ENCODE measurements at regions not wholly inside any gene's neighbourhood (a gene's known extent, or its start where the extent isn't known, plus 50 kb on each side); places are given as distances from the start of the nearest gene placed in this dataset.

GRCh38 chr7:33757563-33758165 is 147.7 kb upstream of the BMPER start:
- DNase-seq = peak; percentile 61

DNA sequence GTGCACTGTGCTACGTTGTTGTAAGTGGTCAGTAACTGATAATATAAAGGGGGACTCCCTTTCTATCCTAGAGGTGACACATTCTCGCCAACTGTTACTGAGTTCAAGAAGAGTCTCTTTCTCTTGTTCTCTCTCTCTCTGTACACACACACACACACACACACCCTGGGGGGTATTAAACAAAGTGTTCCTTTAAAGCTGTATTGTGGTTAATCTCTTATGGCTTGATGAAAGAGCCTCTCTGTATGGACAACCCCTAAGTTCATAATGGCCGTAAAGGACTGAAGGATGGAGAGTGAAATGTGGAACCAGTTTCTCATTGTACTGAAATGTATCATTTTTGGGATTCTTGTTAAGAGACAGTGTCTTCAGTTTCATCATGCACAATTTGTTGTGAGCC is 145.2 kb upstream of the BMPER start:
- no peak for DNase-seq

- DNase-seq = no peak
These were observed 144.5 kb upstream of the BMPER start for GRCh38 chr7:33760834-33761233.

DNA sequence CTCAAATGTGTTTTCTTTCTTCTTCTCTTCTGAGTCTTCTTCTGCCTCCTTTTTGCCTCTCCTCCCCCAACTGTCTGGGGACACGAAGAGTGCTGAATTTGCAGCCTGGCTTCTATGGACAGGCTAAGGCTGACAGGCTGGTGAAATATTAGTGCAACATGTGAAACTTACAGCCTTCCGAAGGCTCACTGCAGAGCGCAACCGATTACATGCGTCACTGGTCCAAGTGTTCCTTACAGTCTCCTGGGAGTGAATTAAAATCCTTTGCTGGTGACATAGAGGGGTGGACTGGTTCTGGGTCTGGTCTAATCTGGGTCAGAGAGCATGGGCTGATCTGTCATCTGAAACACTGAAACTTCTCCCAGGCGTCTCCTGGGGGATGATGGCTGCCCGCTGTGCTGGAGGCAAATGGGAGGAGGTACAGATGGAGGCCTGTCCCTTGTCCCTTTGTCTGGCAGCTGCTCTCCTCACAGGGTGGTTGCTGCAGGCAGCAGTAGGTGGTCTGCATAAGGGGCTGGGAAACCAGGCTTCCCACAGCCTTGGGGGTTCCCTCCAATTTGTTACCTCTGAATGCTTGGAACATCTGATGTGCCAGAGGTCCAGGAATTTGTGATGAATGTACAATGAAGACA is 143.8 kb upstream of the BMPER start:
- DNase-seq = no peak

DNA sequence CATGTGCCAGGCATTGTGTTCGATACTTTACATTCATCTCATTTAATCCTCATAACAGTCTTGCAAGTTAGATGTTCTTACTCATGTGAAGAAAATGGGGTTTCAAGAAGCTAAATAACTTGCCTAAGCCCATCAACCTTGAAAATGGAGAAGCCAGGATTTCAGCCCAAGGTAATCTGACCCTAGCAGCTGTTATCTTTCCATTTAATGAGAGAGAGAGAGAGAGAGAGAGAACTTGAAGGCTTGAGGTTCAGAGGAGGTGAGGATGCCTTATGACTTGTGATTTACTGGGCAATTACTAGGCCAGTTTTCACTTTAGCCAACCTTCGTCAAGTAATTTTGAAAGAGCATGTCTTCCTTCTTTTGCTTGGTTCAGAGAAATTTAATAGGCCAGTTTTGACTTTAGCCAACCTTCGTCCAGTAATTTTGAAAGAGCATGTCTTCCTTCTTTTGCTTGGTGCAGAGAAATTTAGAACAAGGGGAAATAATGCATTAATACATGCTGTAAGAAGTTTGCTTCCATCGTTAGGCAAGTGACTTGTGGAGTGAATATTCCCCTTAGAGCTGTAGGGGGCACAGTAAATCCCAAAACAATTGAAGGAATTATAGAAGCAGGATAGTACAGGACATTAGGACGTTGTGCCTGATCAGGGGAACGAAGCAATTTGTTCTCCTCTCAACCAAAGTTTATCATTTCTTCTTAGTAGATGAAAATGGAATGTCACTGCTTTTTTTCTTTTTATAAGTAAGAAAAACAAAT is 143.0 kb upstream of the BMPER start:
- DNase-seq = no peak

DNA sequence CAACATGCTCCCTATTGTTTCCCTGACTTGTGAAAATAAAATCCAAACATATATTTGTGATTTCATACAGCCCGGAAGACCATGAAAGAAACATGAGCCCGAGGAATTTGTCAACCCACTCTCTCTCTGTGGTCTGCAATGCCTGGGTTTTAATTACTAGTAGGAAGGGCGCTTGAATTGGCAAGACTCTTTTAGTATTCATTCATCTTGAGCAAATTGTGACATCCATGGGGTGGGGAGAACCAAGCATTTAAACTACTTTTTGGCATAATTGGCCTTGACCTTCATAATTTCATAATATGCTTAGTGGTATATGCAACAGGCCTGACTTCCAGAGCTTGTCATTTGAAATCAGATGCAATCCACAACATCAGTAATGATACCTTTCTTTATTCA is 142.4 kb upstream of the BMPER start:
- no peak for DNase-seq

- DNase-seq = peak; percentile 38
These were observed 140.4 kb upstream of the BMPER start for GRCh38 chr7:33764752-33765451.

DNA sequence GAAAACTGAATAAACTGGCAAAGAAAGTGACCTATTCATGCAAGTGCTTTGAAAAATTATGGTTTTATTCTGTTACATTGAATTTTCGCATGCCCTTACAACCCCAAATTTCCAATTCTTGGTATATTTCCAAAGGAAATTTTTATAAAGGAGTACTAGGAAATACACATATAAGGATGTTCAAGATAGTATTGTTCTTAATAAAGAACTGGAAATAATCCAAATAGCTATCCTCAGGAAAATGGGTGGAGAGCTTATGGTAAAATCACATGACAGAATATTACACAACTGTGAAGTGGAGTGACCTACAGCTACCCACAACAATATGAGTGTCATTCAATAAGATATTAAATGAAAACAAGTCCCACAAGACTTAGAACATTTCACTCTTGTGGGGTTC is 138.9 kb upstream of the BMPER start:
- no peak for DNase-seq

DNA sequence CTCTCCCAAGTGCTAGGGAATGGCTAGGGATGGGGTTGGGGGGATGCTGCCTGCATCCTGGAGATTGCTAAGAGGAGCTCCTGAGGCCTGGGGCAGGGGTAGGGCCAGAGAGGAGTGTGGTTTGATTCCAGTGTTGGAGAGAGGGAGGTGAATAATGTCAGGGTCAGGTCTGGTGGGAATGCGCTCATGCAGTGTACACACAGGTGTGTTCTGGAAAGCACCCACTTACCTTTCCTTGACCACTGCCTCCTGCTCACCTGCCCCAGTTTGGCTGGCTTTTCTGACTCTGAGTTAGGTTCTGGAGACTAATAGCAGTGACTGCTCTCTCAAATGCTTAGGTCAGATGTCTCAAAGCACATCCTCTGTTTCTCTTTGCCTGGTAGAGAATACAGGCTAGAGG is 135.4 kb upstream of the BMPER start:
- no peak for DNase-seq

DNA sequence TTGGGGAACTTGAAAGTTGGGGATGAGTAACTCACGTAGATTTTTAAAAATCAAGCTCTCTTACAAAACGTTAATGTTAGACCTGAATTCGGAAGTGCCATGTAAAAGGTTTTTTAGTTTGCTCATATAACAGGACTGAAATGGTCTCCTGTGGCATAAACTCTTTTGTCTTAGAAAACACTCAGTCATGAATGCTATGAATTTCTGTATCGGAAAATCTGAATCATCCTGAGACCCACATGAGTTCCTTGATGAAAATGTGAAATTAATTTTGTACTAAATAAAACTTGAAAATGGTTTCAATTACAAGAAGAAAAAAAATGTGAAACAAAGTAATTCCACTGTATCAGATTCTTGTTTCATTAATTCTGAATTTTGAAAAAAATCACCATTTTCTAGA is 134.8 kb upstream of the BMPER start:
- no peak for DNase-seq

DNA sequence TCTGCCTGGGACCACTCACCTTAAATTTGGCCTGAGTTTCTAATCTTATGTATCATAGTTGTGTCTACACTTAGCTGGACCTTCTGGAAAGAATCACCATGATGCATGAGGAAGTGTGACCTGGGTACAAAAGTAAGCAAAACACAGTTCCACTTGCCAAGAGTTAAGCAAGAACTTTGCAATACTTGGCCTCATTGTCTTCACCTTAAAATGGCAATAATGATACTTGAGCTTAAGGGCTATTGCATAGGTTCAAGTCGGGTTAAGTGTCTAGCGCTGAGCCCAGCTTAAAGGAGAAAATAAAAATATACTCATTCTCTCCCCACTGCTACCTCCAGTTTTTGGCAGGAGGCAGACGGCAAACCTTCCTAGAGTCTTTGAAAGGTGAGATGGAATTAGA is 133.9 kb upstream of the BMPER start:
- DNase-seq = no peak

DNA sequence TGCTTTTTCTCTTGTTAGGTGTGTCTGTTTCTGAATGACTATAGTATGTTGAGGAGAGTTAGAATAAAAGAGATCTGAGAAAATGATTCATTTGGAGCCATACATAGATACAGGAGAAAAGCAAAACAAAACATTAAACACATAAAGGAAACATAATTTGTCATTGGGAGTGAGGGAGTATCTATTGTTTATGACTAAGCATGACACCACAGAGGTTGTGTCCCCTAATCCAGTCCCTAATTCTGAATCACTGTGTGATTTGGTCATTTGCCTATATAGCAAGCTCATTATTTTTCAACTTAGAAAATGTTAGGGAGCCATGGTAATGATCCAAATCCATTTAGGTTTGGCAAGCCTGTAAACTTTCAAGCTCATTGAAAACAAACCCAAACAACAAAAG is 132.3 kb upstream of the BMPER start:
- DNase-seq = peak; percentile 36

DNA sequence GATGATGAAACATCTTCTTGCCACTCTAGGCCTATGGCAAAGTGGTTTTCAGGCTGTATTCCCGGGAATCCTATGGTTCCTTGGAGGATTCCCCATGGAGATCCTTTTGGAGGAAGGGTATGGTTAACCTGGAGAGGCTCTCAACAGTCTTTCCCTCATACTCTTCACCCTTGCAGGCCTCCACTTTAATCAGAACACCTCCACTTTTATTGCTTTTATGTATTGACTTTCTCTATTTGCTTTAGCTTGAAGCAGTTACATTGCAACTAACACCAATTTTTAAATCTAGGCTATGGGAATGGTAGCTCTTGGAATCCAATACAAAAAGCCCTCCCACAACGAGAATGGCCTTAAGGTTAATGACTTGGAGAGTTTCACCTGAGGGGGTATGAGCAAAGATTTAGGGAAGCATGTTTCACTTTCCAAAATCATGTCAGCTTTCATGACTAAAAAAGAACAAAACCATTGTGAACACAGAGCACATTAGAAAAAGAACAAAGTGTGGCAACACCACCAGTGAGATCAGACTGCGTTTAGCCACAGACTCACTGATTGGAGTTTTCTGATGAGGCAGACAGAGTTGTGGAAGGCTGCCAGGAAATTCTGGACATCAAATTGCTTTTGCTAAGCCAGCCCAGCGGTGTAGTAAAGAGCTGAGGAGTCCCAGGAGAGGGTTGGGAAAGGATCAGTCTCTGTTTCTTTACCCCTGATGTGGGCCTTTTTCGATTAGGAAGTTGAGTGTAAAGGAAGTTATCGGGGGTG is 130.4 kb upstream of the BMPER start:
- no peak for DNase-seq

DNA sequence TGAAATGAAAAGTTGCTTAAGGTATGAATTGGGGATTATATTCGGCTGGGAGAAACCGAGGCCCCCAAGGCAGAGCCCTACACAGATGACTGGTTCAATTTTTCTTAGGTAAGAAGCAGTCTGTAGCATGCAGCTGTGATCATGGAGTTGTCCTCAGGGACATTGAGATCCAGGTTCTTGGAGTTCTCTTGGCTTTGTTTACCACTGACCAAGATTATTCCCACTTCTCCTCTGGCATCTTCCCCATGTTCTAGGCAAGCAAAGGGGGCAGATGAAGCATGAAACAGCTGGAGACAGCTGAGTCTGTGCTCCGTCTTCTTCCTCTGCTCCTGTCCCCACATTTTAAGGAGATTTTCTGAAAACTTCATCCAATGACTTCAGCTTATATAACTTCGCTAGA is 129.5 kb upstream of the BMPER start:
- no peak for DNase-seq

DNA sequence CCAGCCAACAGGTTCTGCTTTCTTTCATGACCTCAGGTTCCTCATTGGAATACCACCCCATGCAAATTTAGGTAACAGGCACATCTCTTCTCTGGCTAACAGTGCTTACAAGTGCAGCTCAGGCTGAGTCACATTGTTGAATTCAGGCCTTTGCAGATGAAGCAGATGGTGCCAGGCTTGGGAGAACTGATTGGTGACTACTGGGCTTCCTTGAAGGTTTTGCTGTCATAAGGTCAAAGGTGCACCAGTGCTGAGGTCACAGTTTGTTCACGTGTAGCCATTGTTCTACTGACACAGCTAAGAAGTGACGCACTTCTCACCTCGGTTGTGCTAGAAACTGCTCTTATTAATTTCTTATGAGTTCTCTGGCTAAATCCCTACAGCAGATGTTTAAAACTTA is 128.6 kb upstream of the BMPER start:
- DNase-seq = peak; percentile 9

DNA sequence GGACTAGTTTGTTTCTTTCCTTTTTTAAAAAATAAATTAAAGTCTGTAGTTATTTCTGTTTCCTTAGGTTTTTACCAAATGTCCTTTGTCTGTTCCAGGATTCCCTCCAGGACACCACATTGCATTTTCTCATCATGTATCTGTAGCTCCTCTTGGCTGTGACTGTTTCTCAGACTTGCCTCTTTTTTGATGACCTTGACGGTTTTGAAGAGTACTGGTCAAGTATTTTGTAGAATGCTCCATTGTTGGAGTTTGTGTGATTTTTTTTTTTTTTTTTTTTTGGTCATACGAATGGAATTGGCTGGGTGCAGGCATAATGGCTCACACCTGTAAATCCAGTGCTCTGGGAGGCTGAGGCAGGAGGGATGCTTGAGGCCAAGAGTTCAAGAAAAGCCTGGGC is 127.1 kb upstream of the BMPER start:
- DNase-seq = no peak

DNA sequence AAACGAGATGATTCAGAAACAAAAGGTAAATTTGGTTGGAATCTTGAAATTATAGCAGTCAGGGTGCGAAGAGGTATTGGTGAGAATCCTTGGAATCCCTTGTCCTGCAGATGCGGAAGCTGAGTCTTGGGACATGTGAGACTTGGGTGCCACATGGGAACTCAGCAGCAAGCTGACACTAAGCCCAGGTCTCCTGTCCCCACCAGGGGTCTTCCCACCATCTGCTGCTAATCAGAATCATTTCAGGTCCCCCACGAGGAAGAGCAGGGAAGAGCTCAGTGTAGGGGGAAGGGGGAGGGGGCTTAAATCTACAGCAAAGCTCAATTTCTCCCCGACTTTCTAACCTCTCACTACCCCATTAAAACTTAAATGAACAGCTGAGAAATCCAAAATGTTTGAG is 126.1 kb upstream of the BMPER start:
- DNase-seq = no peak

DNA sequence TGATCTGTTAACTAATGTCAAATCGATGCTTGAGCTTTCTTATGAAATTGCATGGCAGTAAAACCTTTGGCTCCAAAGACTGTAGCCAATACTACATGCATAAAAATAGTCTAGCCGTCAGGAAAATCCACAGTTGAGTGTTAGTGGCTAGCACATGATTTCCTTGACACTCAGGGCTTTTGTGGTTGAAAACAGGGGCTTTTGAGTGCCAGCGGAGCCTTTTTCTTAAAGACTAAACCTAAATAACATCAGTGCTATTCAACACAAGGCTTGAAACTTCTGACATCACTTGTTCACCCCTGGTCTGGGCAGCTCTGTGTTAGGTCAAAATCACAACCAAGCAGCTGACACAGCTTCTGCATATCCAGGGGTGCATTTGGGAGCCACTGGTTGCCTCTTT is 124.2 kb upstream of the BMPER start:
- no peak for DNase-seq

DNA sequence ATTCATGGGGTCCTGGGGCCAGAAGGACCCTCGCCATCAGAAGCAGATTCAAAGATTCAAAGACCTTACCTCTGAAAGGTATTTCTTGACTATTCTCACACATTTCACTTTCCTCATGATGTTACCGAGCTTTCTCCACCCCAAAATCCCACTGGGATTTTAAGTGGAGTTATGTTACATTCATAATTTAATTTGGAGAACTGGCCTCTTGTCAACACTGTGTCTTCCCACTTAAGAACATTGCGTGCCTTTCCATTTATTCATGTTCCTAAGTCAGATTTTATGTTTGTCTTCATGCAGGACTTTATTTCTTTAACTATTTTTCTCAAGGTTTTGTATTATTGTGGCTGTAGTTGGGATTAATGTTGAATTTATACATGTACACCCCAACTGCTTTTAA is 123.5 kb upstream of the BMPER start:
- DNase-seq = no peak

GRCh38 chr7:33784000-33784399 is 121.3 kb upstream of the BMPER start:
- no peak for DNase-seq

- DNase-seq = no peak
These were observed 116.8 kb upstream of the BMPER start for GRCh38 chr7:33788531-33788930.

- no peak for DNase-seq
These were observed 115.3 kb upstream of the BMPER start for GRCh38 chr7:33789871-33790630.

Data from EL (cell line).